ENCODE measurements at regions not wholly inside any gene's neighbourhood (a gene's known extent, or its start where the extent isn't known, plus 50 kb on each side); places are given as distances from the start of the nearest gene placed in this dataset.

GRCh38 chr1:188641566-188642211, 1812.9 kb downstream of the PLA2G4A start (continued):
- TF ChIP-seq ZNF114 (CRISPR knock-in tag; IDR thresholded peaks at IDR 0.05), result no peak
- no peak for TF ChIP-seq EZH2 (IDR thresholded peaks at IDR 0.05; ENCODE audit: low read depth, unreplicated experiment)
- no peak for TF ChIP-seq ZNF331 (CRISPR knock-in tag; IDR thresholded peaks at IDR 0.05; ENCODE audit: low read depth)
- TF ChIP-seq JUNB (IDR thresholded peaks at IDR 0.05; ENCODE audit: unreplicated experiment), result no peak
- TF ChIP-seq STAT1 (IDR thresholded peaks at IDR 0.05; ENCODE audit: unreplicated experiment), result no peak
- no peak for TF ChIP-seq POLR2AphosphoS5 (IDR thresholded peaks at IDR 0.05; ENCODE audit: low read depth)
- TF ChIP-seq ETS1 (IDR thresholded peaks at IDR 0.05), result no peak
- TF ChIP-seq CREB1 (CRISPR knock-in tag; IDR thresholded peaks at IDR 0.05; ENCODE audit: low read depth), result no peak
- no peak for TF ChIP-seq NANOG (IDR thresholded peaks at IDR 0.05; ENCODE audit: borderline replicate concordance)

GRCh38 chr1:188642704-188643103, 1814.0 kb downstream of the PLA2G4A start:
- H3K27me3 Mint-ChIP-seq (ENCODE audit: insufficient read depth, low read depth, poor library complexity), result no peaks in the 10 kb centered on the region
- no peak overlapping the region for H2AFZ ChIP-seq
- H3F3A ChIP-seq (replicated peaks; ENCODE audit: low read depth), result no peaks in the 10 kb centered on the region
- no peak for TF ChIP-seq CREB1 (CRISPR knock-in tag; IDR thresholded peaks at IDR 0.05; ENCODE audit: low read depth)
- TF ChIP-seq, protein P1, sequence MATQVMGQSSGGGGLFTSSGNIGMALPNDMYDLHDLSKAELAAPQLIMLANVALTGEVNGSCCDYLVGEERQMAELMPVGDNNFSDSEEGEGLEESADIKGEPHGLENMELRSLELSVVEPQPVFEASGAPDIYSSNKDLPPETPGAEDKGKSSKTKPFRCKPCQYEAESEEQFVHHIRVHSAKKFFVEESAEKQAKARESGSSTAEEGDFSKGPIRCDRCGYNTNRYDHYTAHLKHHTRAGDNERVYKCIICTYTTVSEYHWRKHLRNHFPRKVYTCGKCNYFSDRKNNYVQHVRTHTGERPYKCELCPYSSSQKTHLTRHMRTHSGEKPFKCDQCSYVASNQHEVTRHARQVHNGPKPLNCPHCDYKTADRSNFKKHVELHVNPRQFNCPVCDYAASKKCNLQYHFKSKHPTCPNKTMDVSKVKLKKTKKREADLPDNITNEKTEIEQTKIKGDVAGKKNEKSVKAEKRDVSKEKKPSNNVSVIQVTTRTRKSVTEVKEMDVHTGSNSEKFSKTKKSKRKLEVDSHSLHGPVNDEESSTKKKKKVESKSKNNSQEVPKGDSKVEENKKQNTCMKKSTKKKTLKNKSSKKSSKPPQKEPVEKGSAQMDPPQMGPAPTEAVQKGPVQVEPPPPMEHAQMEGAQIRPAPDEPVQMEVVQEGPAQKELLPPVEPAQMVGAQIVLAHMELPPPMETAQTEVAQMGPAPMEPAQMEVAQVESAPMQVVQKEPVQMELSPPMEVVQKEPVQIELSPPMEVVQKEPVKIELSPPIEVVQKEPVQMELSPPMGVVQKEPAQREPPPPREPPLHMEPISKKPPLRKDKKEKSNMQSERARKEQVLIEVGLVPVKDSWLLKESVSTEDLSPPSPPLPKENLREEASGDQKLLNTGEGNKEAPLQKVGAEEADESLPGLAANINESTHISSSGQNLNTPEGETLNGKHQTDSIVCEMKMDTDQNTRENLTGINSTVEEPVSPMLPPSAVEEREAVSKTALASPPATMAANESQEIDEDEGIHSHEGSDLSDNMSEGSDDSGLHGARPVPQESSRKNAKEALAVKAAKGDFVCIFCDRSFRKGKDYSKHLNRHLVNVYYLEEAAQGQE (IDR thresholded peaks at IDR 0.05; ENCODE audit: unreplicated experiment), result no peak
- TF ChIP-seq ZNF331 (CRISPR knock-in tag; IDR thresholded peaks at IDR 0.05; ENCODE audit: low read depth), result no peak
- no peak for TF ChIP-seq STAT1 (IDR thresholded peaks at IDR 0.05; ENCODE audit: unreplicated experiment)
- TF ChIP-seq NANOG (IDR thresholded peaks at IDR 0.05; ENCODE audit: borderline replicate concordance), result no peak
- TF ChIP-seq, protein P2, sequence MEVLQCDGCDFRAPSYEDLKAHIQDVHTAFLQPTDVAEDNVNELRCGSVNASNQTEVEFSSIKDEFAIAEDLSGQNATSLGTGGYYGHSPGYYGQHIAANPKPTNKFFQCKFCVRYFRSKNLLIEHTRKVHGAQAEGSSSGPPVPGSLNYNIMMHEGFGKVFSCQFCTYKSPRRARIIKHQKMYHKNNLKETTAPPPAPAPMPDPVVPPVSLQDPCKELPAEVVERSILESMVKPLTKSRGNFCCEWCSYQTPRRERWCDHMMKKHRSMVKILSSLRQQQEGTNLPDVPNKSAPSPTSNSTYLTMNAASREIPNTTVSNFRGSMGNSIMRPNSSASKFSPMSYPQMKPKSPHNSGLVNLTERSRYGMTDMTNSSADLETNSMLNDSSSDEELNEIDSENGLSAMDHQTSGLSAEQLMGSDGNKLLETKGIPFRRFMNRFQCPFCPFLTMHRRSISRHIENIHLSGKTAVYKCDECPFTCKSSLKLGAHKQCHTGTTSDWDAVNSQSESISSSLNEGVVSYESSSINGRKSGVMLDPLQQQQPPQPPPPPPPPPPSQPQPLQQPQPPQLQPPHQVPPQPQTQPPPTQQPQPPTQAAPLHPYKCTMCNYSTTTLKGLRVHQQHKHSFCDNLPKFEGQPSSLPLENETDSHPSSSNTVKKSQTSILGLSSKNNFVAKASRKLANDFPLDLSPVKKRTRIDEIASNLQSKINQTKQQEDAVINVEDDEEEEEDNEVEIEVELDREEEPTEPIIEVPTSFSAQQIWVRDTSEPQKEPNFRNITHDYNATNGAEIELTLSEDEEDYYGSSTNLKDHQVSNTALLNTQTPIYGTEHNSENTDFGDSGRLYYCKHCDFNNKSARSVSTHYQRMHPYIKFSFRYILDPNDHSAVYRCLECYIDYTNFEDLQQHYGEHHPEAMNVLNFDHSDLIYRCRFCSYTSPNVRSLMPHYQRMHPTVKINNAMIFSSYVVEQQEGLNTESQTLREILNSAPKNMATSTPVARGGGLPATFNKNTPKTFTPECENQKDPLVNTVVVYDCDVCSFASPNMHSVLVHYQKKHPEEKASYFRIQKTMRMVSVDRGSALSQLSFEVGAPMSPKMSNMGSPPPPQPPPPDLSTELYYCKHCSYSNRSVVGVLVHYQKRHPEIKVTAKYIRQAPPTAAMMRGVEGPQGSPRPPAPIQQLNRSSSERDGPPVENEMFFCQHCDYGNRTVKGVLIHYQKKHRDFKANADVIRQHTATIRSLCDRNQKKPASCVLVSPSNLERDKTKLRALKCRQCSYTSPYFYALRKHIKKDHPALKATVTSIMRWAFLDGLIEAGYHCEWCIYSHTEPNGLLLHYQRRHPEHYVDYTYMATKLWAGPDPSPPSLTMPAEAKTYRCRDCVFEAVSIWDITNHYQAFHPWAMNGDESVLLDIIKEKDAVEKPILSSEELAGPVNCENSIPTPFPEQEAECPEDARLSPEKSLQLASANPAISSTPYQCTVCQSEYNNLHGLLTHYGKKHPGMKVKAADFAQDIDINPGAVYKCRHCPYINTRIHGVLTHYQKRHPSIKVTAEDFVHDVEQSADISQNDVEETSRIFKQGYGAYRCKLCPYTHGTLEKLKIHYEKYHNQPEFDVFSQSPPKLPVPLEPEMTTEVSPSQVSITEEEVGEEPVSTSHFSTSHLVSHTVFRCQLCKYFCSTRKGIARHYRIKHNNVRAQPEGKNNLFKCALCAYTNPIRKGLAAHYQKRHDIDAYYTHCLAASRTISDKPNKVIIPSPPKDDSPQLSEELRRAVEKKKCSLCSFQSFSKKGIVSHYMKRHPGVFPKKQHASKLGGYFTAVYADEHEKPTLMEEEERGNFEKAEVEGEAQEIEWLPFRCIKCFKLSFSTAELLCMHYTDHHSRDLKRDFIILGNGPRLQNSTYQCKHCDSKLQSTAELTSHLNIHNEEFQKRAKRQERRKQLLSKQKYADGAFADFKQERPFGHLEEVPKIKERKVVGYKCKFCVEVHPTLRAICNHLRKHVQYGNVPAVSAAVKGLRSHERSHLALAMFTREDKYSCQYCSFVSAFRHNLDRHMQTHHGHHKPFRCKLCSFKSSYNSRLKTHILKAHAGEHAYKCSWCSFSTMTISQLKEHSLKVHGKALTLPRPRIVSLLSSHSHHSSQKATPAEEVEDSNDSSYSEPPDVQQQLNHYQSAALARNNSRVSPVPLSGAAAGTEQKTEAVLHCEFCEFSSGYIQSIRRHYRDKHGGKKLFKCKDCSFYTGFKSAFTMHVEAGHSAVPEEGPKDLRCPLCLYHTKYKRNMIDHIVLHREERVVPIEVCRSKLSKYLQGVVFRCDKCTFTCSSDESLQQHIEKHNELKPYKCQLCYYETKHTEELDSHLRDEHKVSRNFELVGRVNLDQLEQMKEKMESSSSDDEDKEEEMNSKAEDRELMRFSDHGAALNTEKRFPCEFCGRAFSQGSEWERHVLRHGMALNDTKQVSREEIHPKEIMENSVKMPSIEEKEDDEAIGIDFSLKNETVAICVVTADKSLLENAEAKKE (CRISPR knock-in tag; IDR thresholded peaks at IDR 0.05), result no peak
- no peak for TF ChIP-seq POLR2AphosphoS5 (IDR thresholded peaks at IDR 0.05; ENCODE audit: low read depth)
- no peak for TF ChIP-seq ZNF114 (CRISPR knock-in tag; IDR thresholded peaks at IDR 0.05)
- TF ChIP-seq JUNB (IDR thresholded peaks at IDR 0.05; ENCODE audit: unreplicated experiment), result no peak
- TF ChIP-seq ETS1 (IDR thresholded peaks at IDR 0.05), result no peak

More at GRCh38 chr1:188642704-188643103, 1814.0 kb downstream of the PLA2G4A start:
- ATAC-seq, result no peak
- Histone ChIP-seq H3K4me3 (no peak overlapping the region), H4K20me1 (replicated peaks; ENCODE audit: insufficient read depth) (no peaks in the 10 kb centered on the region), H3K27ac (ENCODE audit: low read depth) (no peak overlapping the region), H3K4me2 (no peak overlapping the region), H3K9me2 (ENCODE audit: insufficient read depth) (no peaks in the 10 kb centered on the region), H3K4me1 (ENCODE audit: insufficient read depth) (no peaks in the 10 kb centered on the region), H3K36me3 (ENCODE audit: insufficient read depth) (no peaks in the 10 kb centered on the region), H3K27me3 (ENCODE audit: insufficient read depth) (no peaks in the 10 kb centered on the region), H3K79me2 (replicated peaks; ENCODE audit: insufficient read depth) (no peaks in the 10 kb centered on the region)
- Mint-ChIP-seq H3K27ac (no peak overlapping the region), H3K4me1 (no peaks in the 10 kb centered on the region), H3K36me3 (ENCODE audit: low read depth) (no peaks in the 10 kb centered on the region), H3K4me3 (no peak overlapping the region), H3K9me3 (no peaks in the 10 kb centered on the region)
- DNase-seq (ENCODE audit: low spot score), result no peak

All from GM23338 (cell line).